ENCODE measurements at regions not wholly inside any gene's neighbourhood (a gene's known extent, or its start where the extent isn't known, plus 50 kb on each side); places are given as distances from the start of the nearest gene placed in this dataset.
"Not testable (repeated sequence)": the region's sequence is repeated elsewhere in the genome, so short reads cannot be mapped to it uniquely, and the experiment has no call there.

DNA sequence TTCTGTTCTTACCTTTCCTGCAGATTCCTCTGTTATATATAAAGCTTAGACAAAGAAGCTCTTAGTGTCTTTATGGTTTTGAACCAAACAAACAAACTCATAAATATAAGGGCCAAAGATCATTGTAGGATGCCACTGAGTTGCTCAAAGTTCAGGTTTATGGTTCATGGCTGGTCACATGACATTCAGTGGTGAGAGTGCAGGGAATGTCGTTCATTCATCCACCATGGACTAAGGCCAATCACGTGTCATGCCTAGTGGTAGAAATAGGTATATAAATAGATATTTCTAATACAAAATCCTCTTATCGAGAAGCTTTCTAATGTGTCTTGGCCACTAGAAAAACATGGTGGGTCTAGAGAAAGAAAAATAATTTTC lies 119.4 kb downstream of the GATA3 start:
- DNase-seq = no peak

DNA sequence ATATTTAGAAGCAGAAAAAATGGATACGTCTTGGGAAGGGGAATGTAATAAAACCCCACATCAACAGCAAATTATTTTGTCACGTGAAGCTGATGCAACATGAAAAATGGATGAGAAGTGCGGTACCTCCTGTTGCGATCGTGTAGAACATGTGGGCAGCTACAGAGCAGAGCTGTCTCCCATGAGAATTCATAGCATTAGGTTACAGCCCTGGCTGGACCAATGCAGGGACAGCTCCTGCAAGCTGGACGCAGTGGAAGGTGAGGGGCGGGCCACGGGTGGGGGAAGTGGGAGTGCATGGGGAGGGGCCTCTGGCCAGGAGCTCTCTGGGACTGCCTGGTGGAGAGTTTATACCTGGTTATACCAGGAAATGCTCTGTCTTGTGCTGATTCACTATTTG lies 120.3 kb downstream of the GATA3 start:
- no peak for DNase-seq

DNA sequence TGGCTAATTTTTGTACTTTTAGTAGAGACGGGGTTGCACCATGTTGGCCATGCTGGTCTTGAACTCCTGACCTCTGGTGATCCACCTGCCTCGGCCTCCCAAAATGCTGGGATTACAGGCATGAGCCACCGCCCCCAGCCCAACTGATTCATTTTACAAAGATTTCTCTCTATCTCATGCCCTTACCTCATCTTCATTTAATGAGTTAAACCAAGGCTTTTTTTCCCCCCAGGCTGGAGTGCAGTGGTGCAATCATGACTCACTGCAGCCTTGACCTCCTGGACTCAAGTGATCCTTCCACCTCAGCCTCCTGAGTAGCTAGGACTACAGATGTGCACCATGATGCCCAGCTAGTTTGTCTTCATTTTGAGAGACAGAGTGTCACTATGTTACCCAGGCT lies 123.0 kb downstream of the GATA3 start:
- DNase-seq = not testable (repeated sequence)

DNA sequence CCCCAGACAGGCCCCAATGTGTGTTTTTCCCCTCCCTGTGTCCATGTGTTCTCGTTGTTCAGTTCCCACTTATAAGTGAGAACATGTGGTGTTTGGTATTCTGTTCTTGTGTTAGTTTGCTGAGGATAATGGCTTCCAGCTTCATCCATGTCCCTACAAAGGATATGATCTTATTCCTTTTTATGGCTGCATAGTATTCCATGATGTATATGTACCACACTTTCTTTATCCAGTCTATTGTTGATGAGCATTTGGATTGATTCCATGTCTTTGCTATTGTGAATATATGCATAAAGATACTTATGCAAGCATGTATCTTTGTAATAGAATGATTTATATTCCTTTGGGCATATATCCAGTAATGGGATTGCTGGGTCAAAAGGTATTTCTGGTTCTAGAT lies 125.3 kb downstream of the GATA3 start:
- not testable (repeated sequence) for DNase-seq

DNA sequence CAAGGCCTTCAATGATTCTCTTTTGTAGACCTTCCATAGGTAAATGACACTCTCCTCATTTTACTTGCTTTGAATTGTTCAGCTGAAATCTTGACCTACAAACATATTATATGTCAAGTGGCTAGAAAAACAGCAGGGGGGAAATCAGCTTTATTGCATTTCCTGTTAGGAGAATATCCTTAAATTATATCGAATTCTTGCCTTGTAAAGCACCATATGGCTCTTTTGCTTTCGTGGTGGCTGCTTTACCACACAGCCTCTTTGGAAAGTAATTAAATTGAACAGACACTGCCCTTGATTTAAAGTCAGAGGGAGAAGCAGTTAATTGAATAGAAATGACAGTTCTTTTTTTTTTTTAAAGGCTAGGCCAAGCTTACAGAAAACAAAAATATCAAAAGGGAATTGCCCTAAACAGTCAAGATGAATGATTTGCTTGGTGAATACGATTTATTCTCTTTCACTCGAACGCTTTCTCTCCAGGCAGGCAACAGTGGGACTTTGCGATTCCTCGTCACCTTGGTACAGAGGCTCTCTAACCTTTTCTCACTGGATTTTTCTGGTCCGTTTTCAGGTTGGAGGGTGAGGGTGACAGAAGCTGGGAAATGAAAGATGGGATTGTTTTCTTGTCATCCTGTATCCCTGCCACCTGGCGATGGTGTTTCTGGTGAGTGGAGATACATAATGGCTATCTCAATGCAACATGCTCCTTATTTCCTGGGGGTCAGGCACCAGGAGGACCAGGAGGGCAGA lies 126.0 kb downstream of the GATA3 start:
- DNase-seq = no peak

DNA sequence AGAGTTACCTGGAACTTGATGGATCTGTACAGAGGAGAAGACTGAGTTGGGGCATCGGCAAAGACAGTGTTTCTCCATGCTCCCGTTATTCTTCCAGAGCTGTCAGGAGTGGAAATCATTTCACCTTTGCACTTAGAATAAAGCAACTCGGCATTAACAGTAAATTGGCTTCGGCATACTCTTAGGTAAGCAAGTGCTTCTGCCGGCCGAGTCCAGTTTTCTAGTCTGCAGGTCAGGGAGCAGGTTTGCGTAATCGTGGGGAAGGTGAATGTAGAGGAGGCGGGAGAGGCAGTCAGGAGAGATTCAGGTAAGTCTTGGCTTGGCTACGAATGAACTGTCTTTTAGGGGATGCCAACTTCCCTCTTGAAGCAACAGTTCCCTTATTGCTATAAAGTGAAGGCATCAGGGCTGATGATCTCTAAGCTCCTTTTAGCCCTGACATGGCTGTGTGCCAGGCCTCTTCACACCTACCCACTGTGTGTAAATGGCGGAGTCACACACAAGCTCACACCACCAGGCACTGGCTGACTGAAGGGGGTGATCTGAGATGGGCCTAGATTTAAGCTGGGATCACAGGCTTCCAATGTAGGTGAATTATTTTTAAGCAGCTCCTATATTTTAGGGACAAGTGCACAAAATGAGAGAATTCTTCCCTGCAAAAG lies 127.1 kb downstream of the GATA3 start:
- no peak for DNase-seq

DNA sequence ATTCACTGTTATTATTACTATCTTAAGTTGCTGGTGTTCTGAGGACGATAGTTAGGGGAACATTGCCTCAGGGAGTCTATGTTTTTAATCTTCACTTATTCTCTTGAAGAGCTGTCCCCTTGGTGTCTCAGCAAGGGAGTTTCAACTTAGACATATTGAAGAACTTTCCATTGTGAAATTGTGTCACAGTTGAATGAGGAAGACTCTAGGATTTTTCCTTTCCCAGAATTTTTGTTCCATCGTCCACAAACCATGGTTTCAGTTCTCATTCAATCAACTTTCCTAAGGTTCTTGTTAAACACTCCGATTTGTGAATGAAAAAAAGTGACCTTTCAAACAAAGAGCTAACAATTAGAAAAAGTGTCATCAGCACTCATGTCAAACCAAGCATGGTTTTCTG lies 128.3 kb downstream of the GATA3 start:
- no peak for DNase-seq

- DNase-seq = no peak
Measured at GRCh38 chr10:8183241-8183704, 128.8 kb downstream of the GATA3 start.

DNA sequence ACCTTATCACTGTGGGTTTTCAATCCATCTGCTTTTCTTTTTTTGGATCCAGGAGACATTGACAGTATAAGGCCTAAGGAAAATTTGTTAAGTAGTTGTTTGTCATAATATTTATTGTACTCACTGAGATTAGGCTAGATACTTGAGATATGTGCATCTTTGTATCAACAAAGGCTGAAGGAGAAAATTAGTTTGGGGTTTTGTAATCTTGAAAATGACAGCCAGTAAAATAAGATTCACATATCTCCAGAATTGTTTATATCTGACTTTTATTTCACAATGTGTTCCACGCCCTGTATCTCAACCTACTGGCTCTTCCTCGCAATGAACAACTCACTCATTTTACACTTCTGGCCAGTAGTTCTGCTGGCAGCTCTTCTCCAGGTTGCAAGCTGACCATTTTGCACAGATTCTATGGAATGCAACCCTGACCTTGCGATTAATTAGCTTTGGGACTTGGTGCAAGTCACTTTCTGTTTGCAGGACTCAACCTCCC lies 132.7 kb downstream of the GATA3 start:
- no peak for DNase-seq

DNA sequence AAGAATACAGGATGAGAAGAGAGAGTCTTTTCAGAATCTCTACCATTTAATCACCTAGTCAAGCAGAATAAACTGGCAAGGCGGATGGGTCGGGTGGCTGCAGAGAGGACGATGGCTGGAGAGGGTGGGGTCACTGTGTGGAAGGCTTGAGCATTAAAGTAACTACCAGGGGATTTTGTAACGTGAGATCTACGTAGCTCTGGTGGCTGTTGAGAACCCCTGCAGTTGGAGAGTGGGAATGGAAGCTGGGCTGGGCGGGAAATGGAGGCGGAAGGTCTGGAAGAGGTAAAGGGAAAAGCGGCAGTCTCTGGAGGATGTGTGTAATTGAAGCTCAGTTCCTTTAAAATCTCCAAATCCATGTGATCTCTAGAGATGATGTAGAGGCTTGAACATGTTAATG lies 135.0 kb downstream of the GATA3 start:
- DNase-seq = no peak

DNA sequence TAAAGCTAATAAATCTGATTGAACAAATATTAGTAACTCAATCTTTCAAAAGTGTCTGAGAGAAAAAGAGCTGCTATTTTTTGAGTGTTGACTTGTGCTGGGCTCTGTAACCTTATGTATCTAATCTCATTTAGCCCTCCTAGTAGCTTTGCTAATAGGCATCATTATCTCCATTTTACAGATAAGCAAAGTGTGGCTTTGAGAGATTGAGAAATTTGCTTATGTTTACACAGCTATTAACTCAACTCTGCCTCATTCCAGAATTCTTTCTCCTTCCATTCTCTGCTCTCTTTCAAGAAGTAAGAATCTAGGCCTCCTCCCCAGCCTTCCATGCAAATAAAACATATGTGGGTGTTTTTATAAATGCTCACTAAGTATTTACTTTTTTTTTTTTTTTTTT lies 137.8 kb downstream of the GATA3 start:
- no peak for DNase-seq

DNA sequence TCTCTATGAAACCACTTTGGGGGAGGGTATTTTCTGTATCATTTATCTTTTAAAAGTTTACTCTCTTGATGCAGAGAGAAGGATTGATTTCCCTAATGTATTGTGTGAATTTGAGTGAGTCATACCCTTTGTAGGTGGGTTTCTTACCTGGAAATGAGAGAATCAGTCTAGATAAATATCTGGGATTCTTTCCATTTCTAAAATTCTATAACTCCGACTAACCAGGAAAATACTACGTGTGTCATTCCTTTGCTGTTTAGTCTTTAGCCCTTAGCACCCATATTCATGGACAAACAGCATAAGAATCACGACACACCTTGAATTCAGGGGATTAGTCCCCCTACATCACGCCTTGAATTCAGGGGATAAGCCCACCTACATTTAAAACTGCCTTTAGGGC lies 139.1 kb downstream of the GATA3 start:
- DNase-seq = no peak

- DNase-seq = no peak
Measured at GRCh38 chr10:8194050-8194449, 139.6 kb downstream of the GATA3 start.

- DNase-seq = no peak
Measured at GRCh38 chr10:8206882-8207281, 152.4 kb downstream of the GATA3 start.

DNA sequence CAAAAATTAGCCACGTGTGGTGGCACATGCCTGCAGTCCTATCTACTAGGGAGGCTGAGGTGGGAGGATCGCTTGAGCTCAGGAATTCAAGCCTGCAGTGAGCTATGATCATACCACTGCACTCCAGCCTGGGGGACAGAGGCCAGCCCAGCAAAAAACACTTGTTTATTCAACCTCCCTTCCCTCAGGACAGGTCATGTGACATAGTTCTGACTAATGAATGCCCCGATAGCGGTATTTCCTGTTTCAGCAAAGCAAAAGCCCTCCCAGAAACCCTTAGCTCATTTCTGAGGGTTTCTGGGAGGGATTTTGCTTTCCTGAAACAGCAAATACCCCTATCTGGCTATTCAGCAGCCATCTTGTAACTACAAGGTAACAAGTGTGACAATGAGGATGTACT lies 157.1 kb downstream of the GATA3 start:
- no peak for DNase-seq

DNA sequence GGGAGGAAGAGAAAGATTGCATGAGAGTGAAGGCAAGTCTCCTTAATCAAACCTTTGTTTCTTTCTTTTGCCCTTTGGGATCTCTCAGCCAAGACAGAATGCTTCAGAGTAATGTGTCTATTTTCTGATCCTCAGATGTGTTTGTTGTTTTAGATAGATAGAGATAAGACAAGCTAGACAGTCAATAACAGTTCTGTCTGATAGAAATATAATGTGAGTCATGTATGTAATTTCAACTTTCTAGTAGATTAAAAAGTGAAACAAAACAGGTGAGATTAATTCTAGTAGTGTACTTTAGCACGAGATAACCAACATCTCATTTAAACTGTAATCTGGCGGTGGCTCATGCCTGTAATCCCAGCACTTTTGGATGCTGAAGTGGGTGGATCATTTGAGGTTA lies 159.2 kb downstream of the GATA3 start:
- DNase-seq = no peak

GRCh38 chr10:8214587-8214986 lies 160.1 kb downstream of the GATA3 start:
- no peak for DNase-seq

DNA sequence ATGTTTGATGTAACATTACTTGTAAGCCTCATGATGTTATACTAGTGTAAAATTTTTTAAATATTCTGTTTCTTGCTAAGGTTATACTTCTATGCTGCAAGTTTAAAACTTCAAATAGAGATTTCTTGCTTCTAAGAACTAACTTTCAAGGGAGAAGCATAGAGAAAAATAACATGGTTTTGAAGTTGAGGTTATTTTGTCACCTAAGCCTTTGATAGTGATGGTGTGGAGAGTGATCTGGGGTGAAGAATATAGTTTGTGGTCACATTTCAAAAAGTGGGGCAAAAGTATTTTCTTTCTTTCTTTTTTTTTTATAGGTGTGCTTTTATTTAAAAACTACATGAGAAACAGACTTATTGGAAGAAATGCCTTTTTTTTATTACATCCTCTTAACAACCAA lies 162.4 kb downstream of the GATA3 start:
- DNase-seq = no peak

GRCh38 chr10:8221451-8221850 lies 167.0 kb downstream of the GATA3 start:
- no peak for DNase-seq

- DNase-seq = no peak
Measured at GRCh38 chr10:8224591-8224990, 170.1 kb downstream of the GATA3 start.

GRCh38 chr10:8225187-8225586 lies 170.7 kb downstream of the GATA3 start:
- no peak for DNase-seq

DNA sequence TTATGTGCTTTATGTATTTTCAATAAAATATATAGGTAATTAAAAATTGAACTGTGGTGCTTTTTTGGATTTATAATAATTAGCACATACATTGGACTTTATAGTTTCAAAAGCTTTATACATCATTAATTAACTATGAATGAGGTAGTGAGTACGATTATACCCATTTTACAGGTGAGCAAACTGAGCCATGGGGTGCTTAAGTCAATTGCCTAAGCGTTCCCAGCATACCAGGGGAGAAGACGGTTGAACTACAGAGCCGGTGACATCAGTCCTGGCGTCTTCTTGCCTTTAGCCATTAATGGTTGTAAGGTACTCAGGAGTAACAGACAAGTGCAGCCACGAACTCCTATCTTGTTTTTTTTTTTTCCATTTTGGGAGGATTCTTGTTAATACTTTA lies 172.8 kb downstream of the GATA3 start:
- no peak for DNase-seq

DNA sequence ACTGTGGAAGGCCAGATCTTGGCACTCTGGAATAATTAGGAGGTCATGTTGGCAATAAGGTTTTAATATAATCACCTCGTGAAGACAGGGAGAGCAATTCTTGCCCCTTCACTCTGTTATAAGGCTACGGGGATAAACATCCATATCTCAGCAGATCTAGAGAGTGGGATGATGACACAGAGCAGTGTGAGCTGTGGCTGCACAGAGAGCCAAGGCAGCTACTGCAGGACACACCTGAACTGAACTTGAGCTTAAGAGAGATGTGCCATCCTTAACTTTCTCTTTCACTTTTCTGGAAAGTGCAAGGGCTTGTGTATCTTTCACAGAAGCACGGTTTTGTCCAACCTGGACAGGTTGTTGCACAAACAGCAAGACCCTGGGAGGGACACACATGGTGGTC lies 174.7 kb downstream of the GATA3 start:
- DNase-seq = no peak

GRCh38 chr10:8230902-8231301 lies 176.4 kb downstream of the GATA3 start:
- DNase-seq = no peak

GRCh38 chr10:8233049-8233448 lies 178.6 kb downstream of the GATA3 start:
- no peak for DNase-seq

Data from SIG-M5 (cell line).